Suprapubic skin (tissue), 4 donors: ENCODE measurements at regions not wholly inside any gene's neighbourhood (a gene's known extent, or its start where the extent isn't known, plus 50 kb on each side); places are given as distances from the start of the nearest gene placed in this dataset.

ENCODE experiments used
- DNase-seq, 2 donors: peaks; one replicate each; pipeline ENCODE4 v3.0.0-alpha.2; 2019; ENCODE audit warnings: low spot score in 2 of 2
- H3K27ac ChIP-seq: fragments of 200-600 bp; sonication (generic); one replicate; pipeline ENCODE4 v1.5.1; 2019
- H3K27me3 ChIP-seq: fragments of 200-600 bp; sonication (generic); one replicate; pipeline ENCODE4 v1.5.1; 2019
- H3K36me3 ChIP-seq: fragments of 200-600 bp; sonication (generic); one replicate; pipeline ENCODE4 v1.5.1; 2019
- H3K4me1 ChIP-seq: fragments of 200-600 bp; sonication (generic); one replicate; pipeline ENCODE4 v1.5.1; 2019
- H3K4me3 ChIP-seq: fragments of 200-600 bp; sonication (generic); one replicate; pipeline ENCODE4 v1.5.1; 2019; ENCODE audit warnings: mild to moderate bottlenecking
- H3K9me3 ChIP-seq: fragments of 200-600 bp; sonication (generic); one replicate; pipeline ENCODE4 v1.5.1; 2019
- EP300 ChIP-seq: sonication (generic); formaldehyde crosslinking; IDR thresholded peaks from one replicate; pipeline ENCODE4 v1.6.1; 2017; ENCODE audit warnings: antibody characterized with exemption
- POLR2A ChIP-seq, 2 donors: fragments of 450-650 bp; IDR thresholded peaks; one replicate each; pipeline ENCODE4 v1.6.1; 2017; ENCODE audit warnings: antibody characterized with exemption in 2 of 2, mild to moderate bottlenecking in 2 of 2, moderate library complexity in 2 of 2
- POLR2AphosphoS5 ChIP-seq, 3 donors: sonication (generic); formaldehyde crosslinking; IDR thresholded peaks; one replicate each; pipeline ENCODE4 v1.6.1; 2017; ENCODE audit warnings: antibody characterized with exemption in 3 of 3
- WGBS: methylation state at CpG from one replicate; pipeline ENCODE4 v1.1.5; 2018; 5-methylcytosine and 5-hydroxymethylcytosine counted together
- TF ChIP-seq, protein P1 (sequence below), 2 donors: fragments of 200-600 bp in 1 of 2; fragments of 450-650 bp in 1 of 2; sonication (generic) in 1 of 2; IDR thresholded peaks; one replicate each; pipeline ENCODE4 v1.5.1; 2016 to 2019; ENCODE audit warnings: antibody characterized with exemption in 2 of 2, mild to moderate bottlenecking in 1 of 2, moderate library complexity in 1 of 2

DNA sequence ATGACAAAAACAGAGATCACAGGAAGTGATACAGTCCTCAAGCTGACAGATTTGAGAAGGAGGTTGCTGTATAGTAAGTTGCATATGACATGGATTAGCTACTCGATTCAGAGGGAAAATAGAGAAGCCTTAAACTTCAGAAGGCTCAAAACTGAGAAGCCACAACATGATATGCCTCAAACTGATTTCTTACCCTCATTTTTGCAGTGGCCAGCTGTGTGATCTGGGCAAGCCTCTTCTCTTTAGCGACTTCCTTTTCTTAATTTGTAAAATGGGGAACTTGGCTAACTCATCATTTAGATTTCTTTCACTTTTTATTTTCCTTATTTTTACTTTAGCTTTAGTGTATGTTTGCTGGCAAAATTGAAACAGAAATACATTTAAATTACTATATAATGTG is 421.1 kb downstream of the KIF4B start:
- H3K4me3 ChIP-seq: no peak overlapping the region

DNA sequence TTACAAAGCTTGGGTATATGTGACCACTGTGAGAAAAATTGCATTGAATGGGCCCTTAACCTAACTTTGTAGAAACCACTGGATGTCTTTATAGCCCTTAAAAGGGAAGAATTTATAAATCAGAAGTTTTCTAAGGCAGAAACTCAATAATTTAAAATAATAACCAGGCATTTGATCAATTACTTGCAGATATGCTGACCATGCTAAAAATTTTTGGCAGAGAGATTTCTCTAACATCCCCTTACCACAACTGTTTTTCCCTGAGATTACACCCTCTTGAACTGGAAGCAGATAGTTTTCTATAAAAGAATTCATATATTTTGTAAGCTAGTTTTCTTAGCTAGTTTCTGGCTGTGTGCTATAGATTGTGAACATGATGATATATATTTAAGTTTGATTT is 428.3 kb downstream of the KIF4B start:
- no peak for DNase-seq
- no peak overlapping the region for H3K27ac ChIP-seq
- no peaks in the 10 kb centered on the region for H3K27me3 ChIP-seq
- TF ChIP-seq, protein P1, sequence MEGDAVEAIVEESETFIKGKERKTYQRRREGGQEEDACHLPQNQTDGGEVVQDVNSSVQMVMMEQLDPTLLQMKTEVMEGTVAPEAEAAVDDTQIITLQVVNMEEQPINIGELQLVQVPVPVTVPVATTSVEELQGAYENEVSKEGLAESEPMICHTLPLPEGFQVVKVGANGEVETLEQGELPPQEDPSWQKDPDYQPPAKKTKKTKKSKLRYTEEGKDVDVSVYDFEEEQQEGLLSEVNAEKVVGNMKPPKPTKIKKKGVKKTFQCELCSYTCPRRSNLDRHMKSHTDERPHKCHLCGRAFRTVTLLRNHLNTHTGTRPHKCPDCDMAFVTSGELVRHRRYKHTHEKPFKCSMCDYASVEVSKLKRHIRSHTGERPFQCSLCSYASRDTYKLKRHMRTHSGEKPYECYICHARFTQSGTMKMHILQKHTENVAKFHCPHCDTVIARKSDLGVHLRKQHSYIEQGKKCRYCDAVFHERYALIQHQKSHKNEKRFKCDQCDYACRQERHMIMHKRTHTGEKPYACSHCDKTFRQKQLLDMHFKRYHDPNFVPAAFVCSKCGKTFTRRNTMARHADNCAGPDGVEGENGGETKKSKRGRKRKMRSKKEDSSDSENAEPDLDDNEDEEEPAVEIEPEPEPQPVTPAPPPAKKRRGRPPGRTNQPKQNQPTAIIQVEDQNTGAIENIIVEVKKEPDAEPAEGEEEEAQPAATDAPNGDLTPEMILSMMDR (IDR thresholded peaks at IDR 0.05): no peak
- TF ChIP-seq POLR2AphosphoS5 (IDR thresholded peaks at IDR 0.05): no peak
- TF ChIP-seq EP300: no peak
- TF ChIP-seq POLR2A (IDR thresholded peaks at IDR 0.05): no peak
- H3K9me3 ChIP-seq: no peaks in the 10 kb centered on the region
- H3K36me3 ChIP-seq: no peaks in the 10 kb centered on the region
- H3K4me1 ChIP-seq: no peaks in the 10 kb centered on the region
- H3K4me3 ChIP-seq: no peak overlapping the region

More for the DNA sequence above, 421.1 kb downstream of the KIF4B start:
- Histone ChIP-seq H3K9me3 (no peaks in the 10 kb centered on the region), H3K27me3 (no peaks in the 10 kb centered on the region), H3K27ac (no peak overlapping the region), H3K4me1 (no peaks in the 10 kb centered on the region), H3K36me3 (no peaks in the 10 kb centered on the region)
- TF ChIP-seq POLR2A (IDR thresholded peaks at IDR 0.05): no peak
- TF ChIP-seq, protein P1 (IDR thresholded peaks at IDR 0.05): no peak
- no peak for TF ChIP-seq EP300
- TF ChIP-seq POLR2AphosphoS5 (IDR thresholded peaks at IDR 0.05): no peak
- no peak for DNase-seq
- WGBS: 77% methylated on average over 2 of the region's 2 CpGs

DNA sequence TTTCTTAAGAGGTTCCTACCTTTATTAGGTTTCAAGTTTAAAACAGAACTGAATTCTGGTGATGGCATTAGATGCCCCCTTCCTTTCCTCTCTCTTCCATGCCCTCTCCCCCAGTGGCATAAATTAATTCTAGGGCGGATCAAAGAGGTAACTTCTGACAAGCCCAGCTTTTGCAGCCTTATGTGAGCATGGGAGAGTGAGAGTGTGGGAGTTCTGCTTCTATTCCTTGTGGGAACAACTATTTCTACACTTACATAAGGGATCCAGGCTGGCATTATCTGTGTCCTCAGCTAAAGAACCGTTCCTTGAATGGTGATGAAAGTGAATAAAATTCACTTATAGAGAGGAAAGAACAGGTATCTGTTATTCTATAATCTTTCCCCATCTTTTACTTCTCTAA is 437.6 kb downstream of the KIF4B start:
- Histone ChIP-seq H3K27me3 (no peaks in the 10 kb centered on the region), H3K9me3 (no peaks in the 10 kb centered on the region), H3K27ac (no peak overlapping the region), H3K4me3 (no peak overlapping the region), H3K4me1 (no peaks in the 10 kb centered on the region), H3K36me3 (no peaks in the 10 kb centered on the region)
- WGBS: 65% methylated on average over 2 of the region's 2 CpGs
- no peak for DNase-seq
- no peak for TF ChIP-seq POLR2A (IDR thresholded peaks at IDR 0.05)
- TF ChIP-seq POLR2AphosphoS5 (IDR thresholded peaks at IDR 0.05): no peak
- TF ChIP-seq, protein P1 (IDR thresholded peaks at IDR 0.05): no peak
- TF ChIP-seq EP300: no peak

DNA sequence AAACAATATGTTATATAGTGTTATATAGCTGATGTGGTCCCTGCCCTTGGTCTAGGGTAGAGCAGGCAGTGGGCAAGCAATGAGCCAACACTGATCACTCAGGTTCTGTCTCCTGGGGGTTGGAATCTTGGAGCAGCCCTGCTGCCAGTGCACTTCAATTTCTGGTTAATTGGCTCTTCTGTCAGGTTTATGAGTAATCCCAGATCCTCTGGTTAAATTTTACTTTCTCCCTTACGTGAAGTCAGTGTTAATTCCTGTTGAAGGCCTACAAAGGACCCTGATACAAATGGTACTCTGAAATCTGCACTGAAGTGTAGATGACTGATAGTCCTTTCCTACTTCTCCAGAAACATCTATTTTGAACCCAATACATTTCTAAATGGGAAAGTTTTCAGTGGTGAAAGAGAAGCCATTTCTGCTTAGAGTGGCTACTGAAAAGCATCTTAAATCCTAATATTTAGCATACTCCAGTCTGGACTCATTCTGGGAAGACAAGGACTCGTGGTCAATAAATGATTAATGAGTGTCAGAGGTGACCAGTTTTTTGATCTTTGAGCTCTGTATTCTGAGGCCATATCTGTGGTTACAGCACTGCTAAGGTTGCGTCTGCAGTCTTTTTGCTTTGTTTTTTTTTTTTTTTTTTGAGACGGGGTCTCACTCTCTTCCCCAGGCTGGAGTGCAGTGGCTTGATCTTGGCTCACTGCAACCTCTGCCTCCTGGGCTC is 442.4 kb downstream of the KIF4B start:
- WGBS: 77% methylated on average over 4 of the region's 4 CpGs
- Histone ChIP-seq H3K36me3 (no peaks in the 10 kb centered on the region), H3K4me1 (no peaks in the 10 kb centered on the region), H3K27ac (no peak overlapping the region), H3K4me3 (no peak overlapping the region), H3K9me3 (no peaks in the 10 kb centered on the region), H3K27me3 (no peaks in the 10 kb centered on the region)
- TF ChIP-seq POLR2AphosphoS5 (IDR thresholded peaks at IDR 0.05) (no peak), POLR2A (IDR thresholded peaks at IDR 0.05) (no peak), EP300 (no peak)
- TF ChIP-seq, protein P1 (IDR thresholded peaks at IDR 0.05): no peak
- no peak for DNase-seq

DNA sequence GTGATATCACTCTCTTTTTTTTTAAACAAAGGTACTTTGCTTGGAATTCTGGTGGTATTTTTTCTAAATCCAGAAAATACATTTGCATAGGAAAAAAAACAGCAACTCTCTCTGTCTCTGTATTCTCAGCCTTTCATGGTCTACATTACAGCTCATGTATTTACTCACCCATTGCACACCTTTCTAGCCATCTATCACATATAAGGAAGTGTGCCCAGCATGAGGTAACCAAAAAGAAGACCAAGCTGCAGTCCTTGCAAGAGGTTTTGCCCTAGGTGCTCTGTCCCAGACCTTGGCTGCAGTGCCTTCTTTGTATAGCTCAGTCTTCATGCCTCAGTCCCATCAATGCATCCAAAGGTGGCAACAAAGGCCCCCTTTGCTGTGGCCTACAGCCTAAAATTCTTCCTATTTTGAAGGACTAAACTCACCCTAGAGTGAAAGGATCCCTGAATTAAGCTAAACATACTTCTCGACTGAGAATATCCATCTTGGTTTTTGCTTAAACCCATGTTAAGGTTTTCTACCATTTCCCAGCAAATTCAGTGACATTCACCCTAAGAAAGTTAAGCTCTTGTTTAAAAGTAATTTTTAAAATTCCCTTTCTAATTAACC is 446.4 kb downstream of the KIF4B start:
- Histone ChIP-seq H3K4me1 (no peaks in the 10 kb centered on the region), H3K4me3 (no peak overlapping the region), H3K36me3 (no peaks in the 10 kb centered on the region), H3K27me3 (no peaks in the 10 kb centered on the region), H3K9me3 (no peaks in the 10 kb centered on the region), H3K27ac (no peak overlapping the region)
- DNase-seq: no peak
- TF ChIP-seq POLR2A (IDR thresholded peaks at IDR 0.05) (no peak), POLR2AphosphoS5 (IDR thresholded peaks at IDR 0.05) (no peak)
- WGBS: 93% methylated on average over 1 of the region's 1 CpG
